NCI-H187 treated with DMSO at 0.1 percent for 48 hours (cell line): ENCODE measurements at regions not wholly inside any gene's neighbourhood (a gene's known extent, or its start where the extent isn't known, plus 50 kb on each side); places are given as distances from the start of the nearest gene placed in this dataset.
"Not testable (repeated sequence)": the region's sequence is repeated elsewhere in the genome, so short reads cannot be mapped to it uniquely, and the experiment has no call there.

Experiments used
- DNase-seq: peaks from one replicate; lab custom pipeline; 2025; lab: John Stamatoyannopoulos, UW

- no peak for DNase-seq
These were observed 52.1 kb downstream of the CARTPT start for GRCh38 chr5:71771191-71771590.

GRCh38 chr5:71778678-71779276 lies 59.7 kb downstream of the CARTPT start:
- DNase-seq: no peak

GRCh38 chr5:71780597-71780996 lies 61.5 kb downstream of the CARTPT start:
- DNase-seq: no peak

- DNase-seq: no peak
These were observed 63.3 kb downstream of the CARTPT start for GRCh38 chr5:71782393-71782770.

- DNase-seq: peak; percentile 58
These were observed 64.0 kb downstream of the CARTPT start for GRCh38 chr5:71782771-71783770.

- no peak for DNase-seq
These were observed 64.8 kb downstream of the CARTPT start for GRCh38 chr5:71783891-71784290.

- peak; percentile 57 for DNase-seq
These were observed 67.4 kb downstream of the CARTPT start for GRCh38 chr5:71786337-71787055.

- DNase-seq: no peak
These were observed 69.7 kb downstream of the CARTPT start for GRCh38 chr5:71788794-71789193.

- DNase-seq: no peak
These were observed 70.7 kb downstream of the CARTPT start for GRCh38 chr5:71789746-71790145.

- DNase-seq: no peak
These were observed 71.4 kb downstream of the CARTPT start for GRCh38 chr5:71790433-71790832.

- not testable (repeated sequence) for DNase-seq
These were observed 73.0 kb downstream of the CARTPT start for GRCh38 chr5:71792041-71792440.

GRCh38 chr5:71794061-71794695 lies 75.1 kb downstream of the CARTPT start:
- DNase-seq: no peak

- DNase-seq: no peak
These were observed 83.6 kb downstream of the CARTPT start for GRCh38 chr5:71802673-71803072.

- DNase-seq: no peak
These were observed 87.6 kb downstream of the CARTPT start for GRCh38 chr5:71806711-71807110.

GRCh38 chr5:71807909-71808308 lies 88.8 kb downstream of the CARTPT start:
- no peak for DNase-seq

- no peak for DNase-seq
These were observed 90.4 kb downstream of the CARTPT start for GRCh38 chr5:71809446-71809845.

- no peak for DNase-seq
These were observed 90.9 kb downstream of the CARTPT start for GRCh38 chr5:71810023-71810422.

GRCh38 chr5:71810471-71811195 lies 91.6 kb downstream of the CARTPT start:
- no peak for DNase-seq

- DNase-seq: no peak
These were observed 92.7 kb downstream of the CARTPT start for GRCh38 chr5:71811779-71812178.

GRCh38 chr5:71816307-71816706 lies 97.2 kb downstream of the CARTPT start:
- DNase-seq: no peak

GRCh38 chr5:71817891-71818290 lies 98.8 kb downstream of the CARTPT start:
- DNase-seq: no peak
